DMS153 treated with DMSO at 0.1 percent for 48 hours (cell line): ENCODE measurements at regions not wholly inside any gene's neighbourhood (a gene's known extent, or its start where the extent isn't known, plus 50 kb on each side); places are given as distances from the start of the nearest gene placed in this dataset.
"Not testable (repeated sequence)": the region's sequence is repeated elsewhere in the genome, so short reads cannot be mapped to it uniquely, and the experiment has no call there.

Experiments
- DNase-seq: peaks from one replicate; lab custom pipeline; 2025; ENCODE audit not compliant: unreplicated experiment; lab: John Stamatoyannopoulos, UW

- no peak for DNase-seq
Measured at GRCh38 chr1:82059959-82060358, 259.2 kb downstream of the ADGRL2 start.

DNA sequence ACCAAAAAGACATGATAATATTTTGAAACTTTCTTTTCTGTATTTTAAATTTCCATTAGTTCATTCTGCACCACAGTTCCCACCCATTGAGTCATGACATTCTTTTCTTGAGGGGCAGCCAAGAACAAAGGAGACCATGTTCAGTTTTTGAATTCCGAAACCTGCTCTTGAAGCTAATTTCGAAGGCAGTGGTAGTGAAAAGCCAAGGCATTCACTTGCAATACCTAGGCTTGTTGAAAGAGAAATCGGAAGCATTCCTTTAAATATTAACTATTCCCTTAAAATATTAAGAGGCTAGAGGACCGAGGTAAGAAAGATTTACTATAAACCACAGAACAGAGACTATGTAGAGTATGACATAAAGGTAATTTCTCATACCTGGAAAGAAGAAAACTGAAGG, 256.3 kb downstream of the ADGRL2 start:
- no peak for DNase-seq

- DNase-seq, result not testable (repeated sequence)
Measured at GRCh38 chr1:82055375-82055774, 254.6 kb downstream of the ADGRL2 start.

- no peak for DNase-seq
Measured at GRCh38 chr1:82052563-82052962, 251.8 kb downstream of the ADGRL2 start.

DNA sequence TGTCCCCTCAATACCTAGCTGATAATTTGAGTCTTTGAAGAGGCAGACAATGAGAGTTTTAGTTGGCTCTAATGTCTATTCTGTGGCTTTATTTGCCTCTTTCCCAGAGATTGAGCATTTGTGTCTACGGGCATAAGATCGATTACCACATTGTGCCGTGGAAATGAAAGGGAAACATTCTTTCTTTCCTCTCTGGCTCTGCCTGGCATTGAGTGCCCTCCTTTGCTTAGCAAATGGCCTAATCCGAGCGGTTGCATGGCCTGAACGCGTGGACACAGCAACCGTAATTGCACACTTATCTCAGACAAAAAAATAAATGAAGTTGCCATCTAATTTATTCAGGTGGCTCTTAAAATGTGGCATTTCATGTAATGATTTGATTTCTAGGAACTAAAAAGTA, 247.9 kb downstream of the ADGRL2 start:
- no peak for DNase-seq

DNA sequence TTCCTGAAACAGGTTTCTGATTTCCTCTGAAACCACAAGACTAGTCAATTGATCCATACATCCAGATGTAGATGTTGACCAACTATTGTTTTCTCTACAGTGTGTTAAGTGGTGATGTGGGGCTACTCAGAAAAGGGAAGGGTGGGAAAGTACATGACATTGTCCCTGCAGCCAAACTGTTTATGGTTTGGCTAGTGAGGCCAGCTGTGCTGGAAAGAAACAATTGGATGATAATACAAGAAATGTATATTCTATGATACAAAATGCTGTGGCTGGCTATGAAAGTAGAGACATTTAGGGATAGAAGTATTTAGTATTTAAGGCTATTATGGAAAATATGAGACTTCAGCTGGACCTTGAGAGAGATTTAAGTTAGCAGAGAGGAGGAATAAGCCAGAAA, 244.5 kb downstream of the ADGRL2 start:
- DNase-seq, result no peak

GRCh38 chr1:82044536-82044935, 243.8 kb downstream of the ADGRL2 start:
- DNase-seq, result no peak

DNA sequence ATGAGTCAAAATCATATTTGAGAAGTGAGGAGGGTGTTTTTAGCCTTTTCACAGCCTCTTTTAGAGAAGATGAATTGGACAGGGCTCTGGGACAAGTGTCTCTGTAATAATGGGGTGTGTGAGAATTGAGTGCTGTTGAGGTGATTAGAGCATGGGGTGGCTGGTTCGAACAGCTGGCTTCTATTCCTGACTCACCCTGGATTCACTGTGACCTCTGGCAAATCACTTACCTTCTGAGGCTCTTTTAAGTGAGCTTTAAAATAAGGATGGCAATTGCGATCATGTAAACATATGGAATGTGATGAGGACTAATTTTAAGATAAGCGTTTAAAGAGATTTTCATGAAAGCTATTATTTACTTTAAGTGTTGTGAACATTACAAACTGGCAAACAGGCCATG, 243.4 kb downstream of the ADGRL2 start:
- no peak for DNase-seq

- DNase-seq, result no peak
Measured at GRCh38 chr1:82042306-82043060, 241.7 kb downstream of the ADGRL2 start.
